Natural killer cell (primary cell): ENCODE measurements at regions not wholly inside any gene's neighbourhood (a gene's known extent, or its start where the extent isn't known, plus 50 kb on each side); places are given as distances from the start of the nearest gene placed in this dataset.

ENCODE experiments used
- ATAC-seq, 3 donors: fragments of 150-1000 bp in 2 of 3; fragments of 200-7000 bp in 1 of 3; cut with Tn5 transposase; 1 replicate in 1 of 3; 2 replicates in 2 of 3; pipeline ENCODE4 v1.10.0; 2021; ENCODE audit warnings: mild to moderate bottlenecking in 2 of 3, moderate library complexity in 2 of 3
- DNase-seq, 2 donors: peaks; one replicate each; pipeline versions ENCODE4 v3.0.0 to v3.0.0-alpha.2; 2013 to 2021; ENCODE audit warnings: mixed read lengths in 1 of 2
- H3K27ac ChIP-seq: one replicate; pipeline ENCODE4 v1.5.1; 2013; ENCODE audit warnings: mild to moderate bottlenecking, low read length
- H3K27me3 ChIP-seq: one replicate; pipeline ENCODE4 v1.6.1; 2013; ENCODE audit warnings: low read length; ENCODE audit not compliant: control insufficient read depth, insufficient read depth
- H3K36me3 ChIP-seq: one replicate; pipeline ENCODE4 v1.6.1; 2013; ENCODE audit warnings: low read length; ENCODE audit not compliant: control insufficient read depth, insufficient read depth
- H3K4me1 ChIP-seq: one replicate; pipeline ENCODE4 v1.6.1; 2013; ENCODE audit warnings: low read length; ENCODE audit not compliant: control insufficient read depth, insufficient read depth
- H3K4me3 ChIP-seq: one replicate; pipeline ENCODE4 v1.5.1; 2013; ENCODE audit warnings: low read length
- H3K9me3 ChIP-seq: one replicate; pipeline ENCODE4 v1.6.1; 2013; ENCODE audit warnings: low read length; ENCODE audit not compliant: control insufficient read depth, insufficient read depth
- H3K27ac Mint-ChIP-seq, 2 donors: one replicate each; pipeline ENCODE4 v1.8.0; 2022; ENCODE audit warnings: mild to moderate bottlenecking in 2 of 2, mixed read lengths in 2 of 2, moderate library complexity in 1 of 2
- H3K27me3 Mint-ChIP-seq, 2 donors: one replicate each; pipeline ENCODE4 v1.8.0; 2022; ENCODE audit warnings: low read depth in 2 of 2, mixed read lengths in 2 of 2
- H3K36me3 Mint-ChIP-seq: one replicate; pipeline ENCODE4 v1.8.0; 2022; ENCODE audit warnings: mixed read lengths
- H3K4me1 Mint-ChIP-seq, 2 donors: one replicate each; pipeline ENCODE4 v1.8.0; 2022; ENCODE audit warnings: mixed read lengths in 2 of 2
- H3K4me3 Mint-ChIP-seq: one replicate; pipeline ENCODE4 v1.8.0; 2022; ENCODE audit warnings: mild to moderate bottlenecking, moderate library complexity, mixed read lengths
- H3K9me3 Mint-ChIP-seq, 2 donors: one replicate each; pipeline ENCODE4 v1.8.0; 2022; ENCODE audit warnings: mixed read lengths in 2 of 2
- CTCF ChIP-seq: fragments of 200-600 bp; IDR thresholded peaks from one replicate; pipeline ENCODE4 v1.8.0; 2022; ENCODE audit warnings: antibody characterized with exemption
- WGBS: methylation state at CpG from one replicate; pipeline ENCODE4 v1.1.7; 2013; ENCODE audit warnings: missing lambda C conversion rate; ENCODE audit not compliant: insufficient coverage; 5-methylcytosine and 5-hydroxymethylcytosine counted together
- intact Hi-C: fragments of 100-400 bp; cut with micrococcal nuclease; formaldehyde crosslinking; loops from one replicate; pipeline ENCODE4 v1.14.2; 2022

DNA sequence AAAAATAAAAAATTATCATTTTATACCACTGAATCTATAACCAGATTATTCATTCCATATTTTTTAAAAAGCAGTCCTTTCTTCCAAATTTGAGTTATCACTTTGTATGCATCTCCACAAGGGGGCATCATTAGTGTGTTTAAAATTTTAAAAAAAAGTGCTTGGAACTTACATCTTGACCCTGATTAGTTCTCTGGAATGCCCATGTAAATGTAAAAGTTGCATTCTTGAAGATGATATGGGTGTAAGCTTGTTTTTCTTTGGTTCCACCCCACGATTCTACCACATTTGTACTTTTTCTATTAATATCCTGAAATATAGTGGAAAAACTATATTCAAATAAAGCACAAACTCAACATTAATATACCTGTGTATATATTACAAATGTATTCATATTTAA lies 144.9 kb downstream of the ELAPOR2 start:
- Histone ChIP-seq H3K4me1 (no peaks in the 10 kb centered on the region), H3K4me3 (no peak overlapping the region), H3K27ac (no peak overlapping the region), H3K9me3 (no peaks in the 10 kb centered on the region), H3K36me3 (no peaks in the 10 kb centered on the region), H3K27me3 (no peaks in the 10 kb centered on the region)
- Mint-ChIP-seq H3K4me3 (no peak overlapping the region), H3K27me3 (peaks cover 3 to 8% of the 10 kb centered on the region in 2 donors), H3K27ac (no peak overlapping the region), H3K4me1 (no peaks in the 10 kb centered on the region), H3K36me3 (no peaks in the 10 kb centered on the region), H3K9me3 (no peaks in the 10 kb centered on the region)
- WGBS = no CpG with 5 or more reads among the region's 1 CpG
- intact Hi-C loops = no loop called here
- no peak for ATAC-seq
- peak; percentile 19 for TF ChIP-seq CTCF
- DNase-seq = peak in 1 of 2 donors; percentile 31
